GM12864 (cell line): ENCODE measurements at regions not wholly inside any gene's neighbourhood (a gene's known extent, or its start where the extent isn't known, plus 50 kb on each side); places are given as distances from the start of the nearest gene placed in this dataset.
"Not testable (repeated sequence)": the region's sequence is repeated elsewhere in the genome, so short reads cannot be mapped to it uniquely, and the experiment has no call there.

Source experiments
- DNase-seq: peaks from one replicate; pipeline ENCODE4 v3.0.0-alpha.2; 2011; ENCODE audit warnings: low read depth
- H3K4me3 ChIP-seq: 2 replicates; pipeline ENCODE4 v1.5.1; 2011; ENCODE audit warnings: mild to moderate bottlenecking, low read depth, low read length, control low read depth
- TF ChIP-seq, protein P1 (sequence below): IDR thresholded peaks from 2 replicates; pipeline ENCODE4 v1.5.1; 2011; ENCODE audit warnings: low read depth, mild to moderate bottlenecking, moderate library complexity, low read length, control low read depth, inconsistent platforms; ENCODE audit errors: missing control alignments

DNA sequence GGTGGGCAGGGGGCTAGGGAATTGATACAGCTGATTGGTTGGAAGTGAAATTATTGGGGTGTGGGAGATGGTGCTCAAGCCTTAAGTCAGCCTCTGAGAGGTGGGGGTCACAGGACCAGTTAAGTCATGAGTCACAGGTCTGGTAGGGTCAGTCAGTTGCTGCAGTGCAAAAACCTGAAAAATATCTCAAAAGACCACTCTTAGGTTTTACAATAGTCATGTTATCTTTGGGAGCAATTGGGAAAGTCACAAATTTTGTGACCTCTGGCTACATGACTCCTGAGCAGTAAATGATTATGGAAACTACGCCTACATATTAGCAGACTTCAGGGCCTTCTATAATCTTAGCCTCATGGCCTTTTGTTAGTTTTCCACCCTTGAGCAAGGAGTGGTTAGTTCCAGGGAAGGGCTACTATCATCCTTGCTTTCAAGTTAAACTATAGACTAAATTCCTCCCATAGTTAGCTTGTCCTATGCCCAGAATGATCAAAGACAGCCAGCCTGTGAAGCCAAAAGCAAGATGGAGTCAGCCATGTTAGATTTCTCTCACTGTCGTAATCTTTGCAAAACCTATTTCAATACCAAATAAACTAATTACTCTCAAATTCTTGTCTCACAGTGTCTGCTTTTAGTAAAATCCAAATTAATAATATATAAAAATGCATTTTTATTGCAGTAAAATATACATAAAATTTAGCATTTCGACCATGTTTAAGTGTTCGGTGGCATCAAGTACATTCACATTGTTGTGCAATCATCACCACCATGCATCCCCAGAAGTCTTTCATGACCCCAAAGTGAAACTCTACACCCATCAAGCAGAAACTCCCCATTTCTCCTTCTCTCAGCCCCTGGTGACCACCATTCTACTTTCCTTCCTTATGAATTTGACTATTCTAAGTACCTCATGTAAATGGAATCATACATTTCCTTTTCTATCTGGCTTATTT lies 60.9 kb upstream of the CD2AP start:
- no peak overlapping the region for H3K4me3 ChIP-seq
- DNase-seq = no peak
- TF ChIP-seq, protein P1, sequence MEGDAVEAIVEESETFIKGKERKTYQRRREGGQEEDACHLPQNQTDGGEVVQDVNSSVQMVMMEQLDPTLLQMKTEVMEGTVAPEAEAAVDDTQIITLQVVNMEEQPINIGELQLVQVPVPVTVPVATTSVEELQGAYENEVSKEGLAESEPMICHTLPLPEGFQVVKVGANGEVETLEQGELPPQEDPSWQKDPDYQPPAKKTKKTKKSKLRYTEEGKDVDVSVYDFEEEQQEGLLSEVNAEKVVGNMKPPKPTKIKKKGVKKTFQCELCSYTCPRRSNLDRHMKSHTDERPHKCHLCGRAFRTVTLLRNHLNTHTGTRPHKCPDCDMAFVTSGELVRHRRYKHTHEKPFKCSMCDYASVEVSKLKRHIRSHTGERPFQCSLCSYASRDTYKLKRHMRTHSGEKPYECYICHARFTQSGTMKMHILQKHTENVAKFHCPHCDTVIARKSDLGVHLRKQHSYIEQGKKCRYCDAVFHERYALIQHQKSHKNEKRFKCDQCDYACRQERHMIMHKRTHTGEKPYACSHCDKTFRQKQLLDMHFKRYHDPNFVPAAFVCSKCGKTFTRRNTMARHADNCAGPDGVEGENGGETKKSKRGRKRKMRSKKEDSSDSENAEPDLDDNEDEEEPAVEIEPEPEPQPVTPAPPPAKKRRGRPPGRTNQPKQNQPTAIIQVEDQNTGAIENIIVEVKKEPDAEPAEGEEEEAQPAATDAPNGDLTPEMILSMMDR = no peak

DNA sequence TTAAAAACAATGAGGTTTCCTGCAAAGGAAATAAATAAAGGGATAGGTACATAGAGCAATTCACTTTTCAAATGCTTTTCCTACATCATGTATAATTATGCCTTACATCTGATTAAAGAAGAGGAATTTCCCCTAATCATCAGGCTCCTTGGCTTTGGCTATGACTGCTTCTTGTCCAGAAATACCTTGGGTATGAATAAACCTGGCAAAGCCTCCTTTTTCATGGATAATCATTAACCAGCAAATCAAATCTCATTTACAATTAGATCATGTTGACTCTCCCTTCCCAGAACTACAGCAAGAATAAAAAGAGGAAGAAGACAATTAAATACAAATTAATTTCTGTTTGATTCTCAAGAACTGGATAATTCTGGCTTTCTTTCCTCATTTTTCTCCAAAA lies 58.0 kb upstream of the CD2AP start:
- no peak overlapping the region for H3K4me3 ChIP-seq
- no peak for DNase-seq
- TF ChIP-seq, protein P1 = no peak

DNA sequence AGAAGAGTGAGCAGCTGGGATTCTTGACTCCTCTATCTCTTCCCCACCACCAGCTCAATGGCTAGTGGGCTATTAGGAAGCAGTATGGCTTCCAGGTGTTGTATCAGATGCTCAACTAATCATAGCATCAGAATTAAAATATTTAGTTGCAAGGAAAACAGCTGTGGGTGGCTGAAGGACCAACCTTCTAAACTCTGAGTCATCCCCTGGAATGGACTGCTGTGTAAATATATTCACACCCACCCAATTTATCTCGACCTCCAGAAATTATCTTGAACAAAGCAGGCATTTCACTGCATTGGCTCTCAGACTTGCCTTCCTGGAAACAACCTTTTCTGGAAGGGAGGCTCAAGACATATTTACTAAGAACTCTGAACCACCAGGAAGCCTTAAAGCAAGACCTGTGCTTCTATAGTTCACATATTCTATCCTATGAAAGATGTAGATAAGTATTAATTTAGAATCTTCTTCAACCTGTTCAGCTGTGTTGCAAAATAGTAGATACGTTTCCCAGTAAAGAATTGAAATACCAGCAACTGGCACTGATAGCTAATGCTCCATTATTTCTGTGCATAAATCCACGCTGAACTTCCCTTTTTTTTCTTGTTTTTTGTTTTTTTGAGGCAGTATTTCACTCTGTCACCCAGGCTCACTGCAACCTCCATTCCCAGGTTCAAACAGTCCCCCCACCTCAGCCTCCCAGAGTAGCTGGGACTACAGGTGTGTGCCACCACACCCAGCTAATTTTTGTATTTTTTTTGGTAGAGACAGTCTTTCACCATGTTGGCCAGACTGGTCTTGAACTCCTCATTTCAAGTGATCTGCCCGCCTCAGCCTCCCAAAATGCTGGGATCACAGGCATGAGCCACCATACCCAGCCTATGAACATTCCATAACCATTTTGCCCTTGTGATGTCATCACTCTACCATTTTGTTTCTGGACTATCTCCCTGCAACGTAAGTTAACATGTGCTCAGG lies 56.9 kb upstream of the CD2AP start:
- no peak overlapping the region for H3K4me3 ChIP-seq
- TF ChIP-seq, protein P1 = no peak
- DNase-seq = no peak

DNA sequence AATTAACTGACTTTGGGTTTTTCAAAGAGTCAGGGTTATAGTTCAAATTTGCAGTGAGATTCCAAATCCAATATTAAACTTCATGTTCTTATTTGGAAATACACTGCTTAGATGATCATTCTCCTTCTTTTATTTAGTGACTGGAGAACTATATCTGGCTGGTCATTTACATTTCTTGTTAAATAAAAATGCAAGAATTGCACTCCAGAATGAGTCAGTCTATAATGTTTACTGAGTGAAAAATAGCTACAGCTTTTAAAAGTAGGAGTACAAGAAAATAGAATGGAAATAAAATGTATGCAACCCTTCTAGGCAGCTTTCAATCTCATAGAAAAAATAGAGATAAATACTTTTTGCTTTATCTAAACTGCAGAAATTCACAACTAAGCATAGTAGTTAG lies 54.5 kb upstream of the CD2AP start:
- TF ChIP-seq, protein P1 = no peak
- no peak for DNase-seq
- H3K4me3 ChIP-seq = no peak overlapping the region

DNA sequence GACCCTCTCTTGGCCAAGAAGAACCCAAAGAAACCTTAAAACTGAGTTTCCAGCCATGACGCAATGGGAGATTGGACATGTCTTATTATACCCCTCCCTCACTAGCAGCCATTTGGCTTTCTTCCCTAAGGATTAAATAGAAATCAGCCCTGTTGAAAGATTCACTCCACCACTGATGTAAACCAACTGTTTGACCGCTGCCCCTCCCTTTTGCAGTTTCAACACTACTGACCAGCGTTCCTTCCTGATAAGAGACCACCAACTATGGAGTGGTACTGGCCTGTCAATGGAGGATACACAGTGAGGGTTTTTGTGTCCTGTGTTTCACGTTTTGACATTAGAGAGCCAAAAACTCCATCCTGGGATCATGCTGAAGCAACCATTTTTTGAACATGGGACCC lies 53.2 kb upstream of the CD2AP start:
- DNase-seq = no peak
- TF ChIP-seq, protein P1 = no peak

DNA sequence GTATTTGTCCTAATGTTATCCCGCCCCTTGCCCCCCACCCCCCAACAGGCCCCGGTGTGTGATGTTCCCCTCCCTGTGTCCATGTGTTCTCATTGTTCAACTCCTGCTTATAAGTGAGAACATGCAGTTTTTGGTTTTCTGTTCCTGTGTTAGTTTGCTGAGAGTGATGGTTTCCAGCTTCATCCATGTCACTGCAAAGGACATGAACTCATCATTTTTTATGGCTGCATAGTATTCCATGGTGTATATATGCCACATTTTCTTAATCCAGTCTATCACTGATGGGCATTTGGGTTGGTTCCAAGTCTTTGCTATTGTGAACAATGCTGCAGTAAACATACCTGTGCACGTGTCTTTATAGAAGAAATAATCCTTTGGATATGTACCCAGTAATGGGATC lies 51.9 kb upstream of the CD2AP start:
- not testable (repeated sequence) for DNase-seq, H3K4me3 ChIP-seq

More for the DNA sequence above, 53.2 kb upstream of the CD2AP start:
- H3K4me3 ChIP-seq = no peak overlapping the region

DNA sequence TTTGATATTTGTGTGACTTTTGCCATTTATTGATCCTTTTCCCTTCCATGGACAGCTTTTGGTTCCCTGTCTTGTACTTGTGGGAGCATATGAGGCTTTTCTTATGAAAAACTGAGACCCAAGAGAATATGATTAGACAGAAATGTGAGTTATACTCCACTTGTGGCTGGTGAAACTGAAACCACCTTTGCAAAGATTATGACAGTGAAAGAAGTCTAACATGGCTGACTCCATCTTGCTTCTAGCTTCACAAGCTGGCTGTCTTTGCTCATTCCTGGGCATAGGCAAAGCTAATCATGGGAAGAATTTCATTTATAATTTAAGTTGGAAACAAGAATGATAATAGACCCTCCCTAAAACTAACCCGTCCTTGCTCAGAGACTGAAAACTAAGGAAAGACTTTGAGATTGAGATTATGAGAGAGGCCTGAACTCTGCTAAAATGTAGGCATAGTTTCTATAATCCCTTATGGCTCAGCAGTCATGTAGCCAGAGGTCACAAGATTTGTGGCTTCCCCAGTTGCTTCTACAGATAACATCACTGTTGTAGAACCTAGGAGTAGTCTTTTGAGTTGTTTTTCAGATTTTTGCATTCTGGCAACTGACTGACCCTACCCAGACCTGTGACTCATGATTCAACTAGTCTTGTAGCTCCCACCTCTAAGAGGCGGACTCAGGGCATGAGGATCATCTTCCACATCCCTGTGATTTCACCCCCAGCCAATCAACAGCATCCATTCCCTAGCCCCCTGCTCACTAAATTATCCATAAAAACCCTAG lies 50.9 kb upstream of the CD2AP start:
- H3K4me3 ChIP-seq = no peak overlapping the region
- no peak for DNase-seq
- TF ChIP-seq, protein P1 = no peak
